Calu3 (cell line): ENCODE measurements at regions not wholly inside any gene's neighbourhood (a gene's known extent, or its start where the extent isn't known, plus 50 kb on each side); places are given as distances from the start of the nearest gene placed in this dataset.
"Not testable (repeated sequence)": the region's sequence is repeated elsewhere in the genome, so short reads cannot be mapped to it uniquely, and the experiment has no call there.

ENCODE experiments used
- BruUV-seq: library from RNA; stranded (reverse); fragments of 400-500 nt; replicated peaks from 2 replicates; lab custom pipeline; 2021; lab: Mats Ljungman, UMichigan
- CTCF ChIA-PET: fragments of 300-600 bp; sonication (Branson Sonifier 250); formaldehyde crosslinking; loops from one replicate; lab custom pipeline; 2022; ENCODE audit warnings: antibody characterized with exemption; lab: Charles Lee
- DNase-seq: peaks from one replicate; pipeline ENCODE4 v3.0.0; 2022
- H3K27ac Mint-ChIP-seq: one replicate; pipeline ENCODE4 v1.8.0; 2022; ENCODE audit warnings: mixed read lengths; ENCODE audit not compliant: unreplicated experiment
- H3K27me3 Mint-ChIP-seq: one replicate; pipeline ENCODE4 v1.8.0; 2022; ENCODE audit warnings: mixed read lengths; ENCODE audit not compliant: unreplicated experiment
- H3K36me3 Mint-ChIP-seq: one replicate; pipeline ENCODE4 v1.8.0; 2022; ENCODE audit warnings: mild to moderate bottlenecking, moderate library complexity, mixed read lengths; ENCODE audit not compliant: insufficient read depth, unreplicated experiment
- H3K4me1 Mint-ChIP-seq: one replicate; pipeline ENCODE4 v1.8.0; 2022; ENCODE audit warnings: mild to moderate bottlenecking, low read depth, mixed read lengths; ENCODE audit not compliant: unreplicated experiment
- H3K4me3 Mint-ChIP-seq: one replicate; pipeline ENCODE4 v1.8.0; 2022; ENCODE audit warnings: mild to moderate bottlenecking, low read depth, moderate library complexity, mixed read lengths; ENCODE audit not compliant: unreplicated experiment
- H3K9me3 Mint-ChIP-seq: one replicate; pipeline ENCODE4 v1.8.0; 2022; ENCODE audit warnings: low read depth, mixed read lengths; ENCODE audit not compliant: unreplicated experiment
- intact Hi-C: fragments of 100-400 bp; cut with micrococcal nuclease; formaldehyde crosslinking; loops from one replicate; pipeline ENCODE4 v1.10.0; 2022; ENCODE audit not compliant: unreplicated experiment
- TF ChIP-seq, protein P1 (sequence below): fragments of 200-600 bp; IDR thresholded peaks from one replicate; pipeline ENCODE4 v1.8.0; 2022; ENCODE audit warnings: antibody characterized with exemption; ENCODE audit not compliant: unreplicated experiment

DNA sequence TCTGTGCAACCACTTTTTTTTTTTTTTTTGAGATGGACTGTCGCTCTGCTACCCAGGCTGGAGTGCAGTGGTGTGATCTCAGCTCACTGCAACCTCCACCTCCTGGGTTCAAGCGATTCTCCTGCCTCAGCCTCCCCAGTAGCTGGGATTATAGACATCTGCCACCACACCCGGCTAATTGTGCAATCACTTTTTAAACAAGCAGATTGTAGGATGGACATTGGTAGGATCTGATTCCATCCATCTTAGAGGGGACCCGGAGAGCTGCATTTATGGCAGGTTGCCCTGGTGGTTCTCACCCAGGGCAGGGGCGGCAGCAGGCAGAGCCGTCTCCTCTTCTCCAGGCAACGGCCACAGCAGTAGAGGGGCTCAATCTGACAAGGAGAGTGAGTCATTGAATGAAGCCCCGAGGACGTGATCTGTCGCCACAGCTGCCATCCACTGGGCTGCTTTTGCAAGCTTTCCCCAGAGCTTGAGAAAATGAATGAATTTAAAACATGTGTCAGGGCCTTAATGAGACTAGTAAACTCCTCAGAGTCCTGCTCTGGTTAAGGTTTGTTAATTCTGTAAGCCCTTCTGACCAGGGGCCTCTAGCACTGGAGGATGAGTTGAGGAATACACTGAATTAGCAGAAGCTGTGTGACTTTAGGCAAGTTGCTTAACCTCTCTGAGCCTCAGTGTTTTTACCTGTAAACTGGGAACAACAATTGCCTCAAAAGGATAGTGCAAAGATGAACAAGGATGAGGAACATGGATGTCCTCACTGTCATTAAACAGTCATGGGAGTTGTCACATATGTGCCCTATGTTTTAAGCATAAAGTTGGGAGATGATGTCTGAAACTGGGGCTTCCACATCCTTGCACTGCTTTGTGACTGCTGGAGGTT lies 129.1 kb downstream of the ASB7 start:
- Mint-ChIP-seq H3K4me1 (peaks cover 49% of the 10 kb centered on the region), H3K27ac (no peak overlapping the region), H3K4me3 (no peak overlapping the region), H3K36me3 (peaks cover 13% of the 10 kb centered on the region), H3K27me3 (no peaks in the 10 kb centered on the region), H3K9me3 (peaks cover 2% of the 10 kb centered on the region)
- intact Hi-C loops, result no loop called here
- CTCF ChIA-PET, result no interaction called here
- DNase-seq, result no peak
- BruUV-seq, result no TSS peak
- TF ChIP-seq, protein P1, sequence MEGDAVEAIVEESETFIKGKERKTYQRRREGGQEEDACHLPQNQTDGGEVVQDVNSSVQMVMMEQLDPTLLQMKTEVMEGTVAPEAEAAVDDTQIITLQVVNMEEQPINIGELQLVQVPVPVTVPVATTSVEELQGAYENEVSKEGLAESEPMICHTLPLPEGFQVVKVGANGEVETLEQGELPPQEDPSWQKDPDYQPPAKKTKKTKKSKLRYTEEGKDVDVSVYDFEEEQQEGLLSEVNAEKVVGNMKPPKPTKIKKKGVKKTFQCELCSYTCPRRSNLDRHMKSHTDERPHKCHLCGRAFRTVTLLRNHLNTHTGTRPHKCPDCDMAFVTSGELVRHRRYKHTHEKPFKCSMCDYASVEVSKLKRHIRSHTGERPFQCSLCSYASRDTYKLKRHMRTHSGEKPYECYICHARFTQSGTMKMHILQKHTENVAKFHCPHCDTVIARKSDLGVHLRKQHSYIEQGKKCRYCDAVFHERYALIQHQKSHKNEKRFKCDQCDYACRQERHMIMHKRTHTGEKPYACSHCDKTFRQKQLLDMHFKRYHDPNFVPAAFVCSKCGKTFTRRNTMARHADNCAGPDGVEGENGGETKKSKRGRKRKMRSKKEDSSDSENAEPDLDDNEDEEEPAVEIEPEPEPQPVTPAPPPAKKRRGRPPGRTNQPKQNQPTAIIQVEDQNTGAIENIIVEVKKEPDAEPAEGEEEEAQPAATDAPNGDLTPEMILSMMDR, result no peak

DNA sequence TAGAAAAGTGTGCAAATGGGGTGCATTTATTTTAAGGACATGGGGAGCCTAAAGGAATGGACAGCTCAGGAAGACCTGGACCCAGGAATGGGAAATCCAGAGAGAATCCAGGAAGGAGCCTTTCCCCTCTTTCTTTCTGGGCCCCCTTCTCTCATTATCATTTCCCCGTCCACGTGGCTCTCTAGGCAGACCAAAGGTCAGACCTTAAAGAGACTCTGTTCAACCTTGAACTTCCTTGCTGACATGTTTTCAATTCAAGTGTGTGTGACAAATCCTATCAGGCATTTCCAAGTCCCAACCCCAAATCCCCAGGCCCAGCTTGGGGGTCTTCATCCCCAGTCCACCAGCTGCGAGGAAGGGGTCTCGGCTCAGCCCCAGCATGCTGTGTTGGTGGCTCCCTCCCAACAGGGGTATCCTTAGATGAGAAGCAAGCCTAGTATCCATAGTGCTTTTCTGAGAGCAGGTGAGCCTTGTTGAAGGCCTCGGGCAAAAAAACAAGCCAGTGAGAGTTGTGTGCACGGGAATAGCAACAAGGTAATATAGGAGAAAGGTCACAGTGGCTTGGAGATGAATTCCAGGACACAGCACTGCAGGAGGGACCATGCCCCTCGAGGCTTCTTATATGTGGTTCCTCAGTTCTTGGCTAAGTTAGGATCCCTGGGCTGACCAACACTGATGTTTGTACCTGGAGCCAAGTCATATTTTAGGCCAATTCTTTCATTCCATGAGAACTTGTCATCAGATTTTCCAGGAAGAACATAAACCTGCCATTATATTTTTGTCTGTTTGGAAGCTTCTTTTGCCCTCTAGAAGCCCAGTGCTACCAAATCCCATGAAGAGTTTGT lies 130.0 kb downstream of the ASB7 start:
- Mint-ChIP-seq H3K36me3 (peaks cover 8% of the 10 kb centered on the region), H3K27ac (peak overlapping the region; percentile 31), H3K4me1 (peaks cover 40% of the 10 kb centered on the region), H3K27me3 (no peaks in the 10 kb centered on the region), H3K4me3 (no peak overlapping the region), H3K9me3 (peaks cover 2% of the 10 kb centered on the region)
- intact Hi-C loops, result no loop called here
- DNase-seq, result no peak
- CTCF ChIA-PET, result no interaction called here
- BruUV-seq, result no TSS peak
- TF ChIP-seq, protein P1, result no peak

DNA sequence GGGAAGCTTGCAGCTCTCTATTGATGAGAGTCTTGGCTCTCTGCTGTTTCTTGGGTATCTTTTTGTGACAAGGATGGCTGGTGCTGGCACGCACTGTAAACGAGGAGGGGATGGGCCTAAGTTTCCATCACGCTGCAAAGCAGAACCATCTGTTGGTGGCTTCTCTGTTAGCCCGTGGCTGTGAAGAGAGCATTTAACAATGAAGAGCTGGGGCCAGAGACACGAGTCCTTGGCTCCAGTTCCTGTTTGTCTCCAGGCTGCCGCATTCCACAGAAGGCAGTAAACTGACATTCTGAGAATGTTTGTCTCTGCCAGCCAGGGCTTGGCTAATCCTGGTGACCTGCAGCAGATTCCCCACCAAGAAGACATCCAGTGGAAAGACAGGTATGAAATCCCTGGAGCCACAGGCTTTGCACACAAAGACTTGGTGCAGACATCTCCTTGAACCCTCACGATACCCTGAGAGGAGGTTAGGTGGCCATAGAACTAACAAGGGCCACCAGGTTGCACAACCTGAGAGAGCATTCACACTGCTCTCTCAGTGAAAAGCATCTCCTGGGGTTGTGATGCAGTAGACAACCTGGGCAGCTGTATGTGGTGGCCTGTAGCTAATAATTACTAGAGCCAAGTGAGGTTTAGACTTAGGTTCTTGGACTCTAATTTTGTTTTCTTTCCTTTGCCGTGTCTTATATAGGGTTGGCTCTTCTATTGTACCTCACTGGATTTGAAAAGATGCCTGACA lies 130.9 kb downstream of the ASB7 start:
- Mint-ChIP-seq H3K36me3 (peaks cover 4% of the 10 kb centered on the region), H3K4me1 (peaks cover 32% of the 10 kb centered on the region), H3K4me3 (no peak overlapping the region), H3K27me3 (no peaks in the 10 kb centered on the region), H3K9me3 (peaks cover 2% of the 10 kb centered on the region), H3K27ac (no peak overlapping the region)
- TF ChIP-seq, protein P1, result no peak
- intact Hi-C loops, result no loop called here
- CTCF ChIA-PET, result no interaction called here
- BruUV-seq, result no TSS peak
- DNase-seq, result no peak

- H3K4me3 Mint-ChIP-seq, DNase-seq, CTCF ChIA-PET, H3K36me3 Mint-ChIP-seq, H3K9me3 Mint-ChIP-seq, H3K27ac Mint-ChIP-seq, intact Hi-C loops, BruUV-seq, H3K27me3 Mint-ChIP-seq: not testable (repeated sequence)
- peaks cover 31% of the 10 kb centered on the region for H3K4me1 Mint-ChIP-seq
Measured at GRCh38 chr15:100733843-100734185, 131.4 kb downstream of the ASB7 start.
